Sigmoid colon (tissue), 3 donors: ENCODE measurements at regions not wholly inside any gene's neighbourhood (a gene's known extent, or its start where the extent isn't known, plus 50 kb on each side); places are given as distances from the start of the nearest gene placed in this dataset.

Experiments
- CTCF ChIP-seq, 4 experiments: fragments of 450-650 bp in 3 of 4; fragments of 200-600 bp in 1 of 4; IDR thresholded peaks; one replicate each; pipeline ENCODE4 v1.5.1; 2016 to 2019; ENCODE audit warnings: antibody characterized with exemption in 4 of 4, mild to moderate bottlenecking in 3 of 4, moderate library complexity in 2 of 4
- POLR2A ChIP-seq, 2 donors: fragments of 450-650 bp; IDR thresholded peaks; one replicate each; pipeline ENCODE4 v1.6.1; 2016; ENCODE audit warnings: antibody characterized with exemption in 2 of 2, mild to moderate bottlenecking in 2 of 2, moderate library complexity in 2 of 2

GRCh38 chr6:66555082-66555481 is 848.1 kb upstream of the EYS start:
- TF ChIP-seq CTCF (IDR thresholded peaks at IDR 0.05) (no peak), POLR2A (IDR thresholded peaks at IDR 0.05) (no peak)
